ENCODE measurements at regions not wholly inside any gene's neighbourhood (a gene's known extent, or its start where the extent isn't known, plus 50 kb on each side); places are given as distances from the start of the nearest gene placed in this dataset.

DNA sequence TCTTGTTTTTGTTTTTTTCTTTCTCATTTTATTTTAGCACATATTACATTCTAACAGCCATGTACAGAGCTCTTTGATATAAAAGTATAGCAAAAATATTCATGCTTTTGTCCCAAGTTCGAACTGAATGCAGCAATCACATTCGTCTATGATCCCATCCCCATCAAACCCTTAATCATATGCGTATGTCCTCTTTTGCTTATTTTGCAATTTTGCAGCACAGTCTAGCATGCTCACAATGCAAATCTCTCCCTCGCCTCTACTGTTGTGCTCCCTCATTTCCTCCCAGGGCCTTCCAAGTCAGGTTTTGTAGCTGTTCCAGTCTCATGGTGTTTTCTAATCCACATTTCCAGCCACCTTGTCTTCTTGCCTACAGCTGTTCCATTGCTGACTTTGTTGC, 144.6 kb upstream of the VEPH1 start:
- WGBS, 2 donors, result 85 to 93% methylated on average over 4 of the region's 4 CpGs

DNA sequence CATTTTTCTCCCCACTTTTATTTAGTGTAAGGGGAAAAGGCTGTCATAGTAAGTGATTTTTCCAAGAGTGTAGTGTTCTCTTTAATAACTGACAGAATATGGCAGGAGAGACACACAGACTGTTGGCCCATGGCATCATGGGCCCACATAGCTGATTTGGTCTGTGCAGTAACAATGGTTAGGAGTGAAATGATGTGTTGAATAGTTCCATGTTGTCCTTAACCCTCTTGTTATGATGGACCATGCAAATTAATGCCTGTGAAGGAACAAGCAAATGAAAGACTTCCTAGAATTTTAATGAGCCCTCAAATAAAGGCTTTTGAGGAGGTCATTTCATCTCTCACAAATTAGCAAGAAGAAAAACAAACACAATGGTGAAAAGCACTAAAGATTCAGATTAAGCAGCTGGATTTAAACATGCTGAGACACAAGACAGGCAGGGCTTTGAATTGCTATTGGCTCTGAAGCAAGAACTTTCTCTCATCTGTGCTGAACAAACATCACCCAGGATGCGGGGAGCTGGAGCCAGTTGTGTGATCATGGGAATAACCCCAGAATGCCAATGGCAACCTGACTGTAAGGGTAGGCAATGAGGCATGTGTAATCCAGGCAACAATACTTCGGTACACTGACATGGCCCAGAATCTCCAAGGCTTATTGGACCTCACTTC, 136.7 kb upstream of the VEPH1 start:
- Histone ChIP-seq H3K9me3 (no peaks in the 10 kb centered on the region), H3K4me3 (no peak overlapping the region), H3K36me3 (no peaks in the 10 kb centered on the region), H3K4me1 (no peaks in the 10 kb centered on the region), H3K27ac (no peak overlapping the region), H3K27me3 (no peaks in the 10 kb centered on the region)
- WGBS, 2 donors, result 75 to 84% methylated on average over 2 of the region's 2 CpGs
- intact Hi-C loops (cut with DNase I), result no loop called here
- no peak for DNase-seq
- TF ChIP-seq POLR2A (IDR thresholded peaks at IDR 0.05) (no peak), POLR2AphosphoS5 (IDR thresholded peaks at IDR 0.05) (no peak), EP300 (IDR thresholded peaks at IDR 0.05) (no peak)

More for the DNA sequence above, 144.6 kb upstream of the VEPH1 start:
- Histone ChIP-seq H3K27me3 (no peaks in the 10 kb centered on the region), H3K4me1 (no peaks in the 10 kb centered on the region), H3K9me3 (no peaks in the 10 kb centered on the region), H3K4me3 (no peak overlapping the region), H3K27ac (no peak overlapping the region), H3K36me3 (no peaks in the 10 kb centered on the region)
- no peak for DNase-seq
- no peak for TF ChIP-seq EP300 (IDR thresholded peaks at IDR 0.05)
- TF ChIP-seq POLR2AphosphoS5 (IDR thresholded peaks at IDR 0.05), result no peak
- TF ChIP-seq, protein P1, sequence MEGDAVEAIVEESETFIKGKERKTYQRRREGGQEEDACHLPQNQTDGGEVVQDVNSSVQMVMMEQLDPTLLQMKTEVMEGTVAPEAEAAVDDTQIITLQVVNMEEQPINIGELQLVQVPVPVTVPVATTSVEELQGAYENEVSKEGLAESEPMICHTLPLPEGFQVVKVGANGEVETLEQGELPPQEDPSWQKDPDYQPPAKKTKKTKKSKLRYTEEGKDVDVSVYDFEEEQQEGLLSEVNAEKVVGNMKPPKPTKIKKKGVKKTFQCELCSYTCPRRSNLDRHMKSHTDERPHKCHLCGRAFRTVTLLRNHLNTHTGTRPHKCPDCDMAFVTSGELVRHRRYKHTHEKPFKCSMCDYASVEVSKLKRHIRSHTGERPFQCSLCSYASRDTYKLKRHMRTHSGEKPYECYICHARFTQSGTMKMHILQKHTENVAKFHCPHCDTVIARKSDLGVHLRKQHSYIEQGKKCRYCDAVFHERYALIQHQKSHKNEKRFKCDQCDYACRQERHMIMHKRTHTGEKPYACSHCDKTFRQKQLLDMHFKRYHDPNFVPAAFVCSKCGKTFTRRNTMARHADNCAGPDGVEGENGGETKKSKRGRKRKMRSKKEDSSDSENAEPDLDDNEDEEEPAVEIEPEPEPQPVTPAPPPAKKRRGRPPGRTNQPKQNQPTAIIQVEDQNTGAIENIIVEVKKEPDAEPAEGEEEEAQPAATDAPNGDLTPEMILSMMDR (IDR thresholded peaks at IDR 0.05), result no peak
- TF ChIP-seq POLR2A (IDR thresholded peaks at IDR 0.05), result no peak
- intact Hi-C loops (cut with DNase I), result no loop called here

DNA sequence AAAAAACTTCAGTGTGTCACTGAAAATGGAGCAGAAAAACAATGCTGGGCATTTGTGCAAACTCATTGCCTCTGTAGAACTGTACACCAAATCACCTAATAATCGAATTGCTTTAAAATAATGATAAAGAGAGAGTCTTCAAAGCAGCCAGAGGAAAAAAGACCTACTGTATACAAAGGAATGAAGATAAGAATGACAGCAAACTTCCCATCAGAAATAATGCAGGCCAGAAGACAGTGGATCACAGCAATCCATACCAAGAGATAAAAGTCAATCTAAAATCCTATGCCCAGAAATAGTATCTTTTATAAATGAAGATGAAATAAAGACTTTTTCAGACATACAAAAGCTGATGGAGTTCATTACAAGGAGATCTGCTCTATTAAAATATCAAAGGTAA, 134.7 kb upstream of the VEPH1 start:
- no peaks in the 10 kb centered on the region for H3K36me3 ChIP-seq
- intact Hi-C loops (cut with DNase I), result no loop called here
- TF ChIP-seq, protein P1 (IDR thresholded peaks at IDR 0.05), result no peak
- TF ChIP-seq POLR2AphosphoS5 (IDR thresholded peaks at IDR 0.05) (no peak), EP300 (IDR thresholded peaks at IDR 0.05) (no peak), POLR2A (IDR thresholded peaks at IDR 0.05) (no peak)

DNA sequence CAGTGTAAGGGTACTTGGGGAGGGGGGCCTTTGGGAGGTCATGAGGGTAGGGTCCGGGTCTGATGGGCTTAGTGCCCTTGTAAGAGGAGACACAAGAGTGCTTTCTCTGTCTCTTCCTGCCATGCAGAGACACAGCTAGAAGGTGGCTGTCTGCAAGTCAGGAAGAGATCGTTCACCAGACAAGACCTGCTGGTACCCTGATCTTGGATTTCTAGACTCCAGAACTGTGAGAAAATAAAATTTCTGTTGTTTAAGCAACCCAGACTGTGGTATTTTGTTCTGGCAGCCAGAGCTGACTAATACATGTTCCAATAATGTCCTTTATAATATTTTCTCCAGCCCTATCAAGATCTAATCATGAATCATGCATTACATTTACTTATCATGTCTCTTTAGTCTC, 130.0 kb upstream of the VEPH1 start:
- DNase-seq, result no peak
- H3K9me3 ChIP-seq, result no peaks in the 10 kb centered on the region
- H3K27me3 ChIP-seq, result peaks cover 0 to 11% (median 0%) of the 10 kb centered on the region in 3 donors
- no peaks in the 10 kb centered on the region for H3K4me1 ChIP-seq
- 67 to 79% methylated on average over 2 of the region's 2 CpGs for WGBS, 2 donors
- intact Hi-C loops (cut with DNase I), result no loop called here
- no peaks in the 10 kb centered on the region for H3K36me3 ChIP-seq
- H3K4me3 ChIP-seq, result no peak overlapping the region
- no peak overlapping the region for H3K27ac ChIP-seq
- TF ChIP-seq, protein P1 (IDR thresholded peaks at IDR 0.05), result no peak
- TF ChIP-seq POLR2A (IDR thresholded peaks at IDR 0.05), result no peak
- TF ChIP-seq EP300 (IDR thresholded peaks at IDR 0.05), result no peak
- TF ChIP-seq POLR2AphosphoS5 (IDR thresholded peaks at IDR 0.05), result no peak

More for the DNA sequence above, 134.7 kb upstream of the VEPH1 start:
- Histone ChIP-seq H3K4me1 (no peaks in the 10 kb centered on the region), H3K4me3 (no peak overlapping the region), H3K9me3 (no peaks in the 10 kb centered on the region), H3K27me3 (no peaks in the 10 kb centered on the region), H3K27ac (no peak overlapping the region)
- no peak for DNase-seq
- 24 to 33% methylated on average over 1 of the region's 1 CpG for WGBS, 2 donors

DNA sequence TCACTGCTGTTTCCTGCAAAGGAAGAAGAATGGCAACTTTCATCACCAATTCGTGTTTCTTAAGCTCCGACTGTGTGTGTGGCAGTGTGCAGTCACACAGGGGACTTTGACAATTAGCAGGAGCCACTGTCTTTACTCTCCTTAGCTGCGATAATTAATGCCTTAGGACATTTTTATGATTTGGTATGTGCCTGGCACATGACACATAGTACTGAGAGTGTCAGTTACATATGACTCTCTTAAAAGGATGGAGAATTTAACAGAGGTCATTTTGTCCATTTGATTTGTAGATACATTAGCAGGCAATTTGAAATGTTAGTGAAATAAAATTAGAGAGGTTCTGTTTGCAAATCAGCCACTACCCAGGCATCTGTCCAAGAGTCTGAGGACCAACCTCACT, 128.9 kb upstream of the VEPH1 start:
- 58 to 63% methylated on average over 3 of the region's 3 CpGs for WGBS, 2 donors
- intact Hi-C loops (cut with DNase I), result no loop called here
- H3K36me3 ChIP-seq, result no peaks in the 10 kb centered on the region
- H3K4me3 ChIP-seq, result no peak overlapping the region
- DNase-seq, result no peak
- no peak overlapping the region for H3K27ac ChIP-seq
- H3K27me3 ChIP-seq, result peaks cover 0 to 11% (median 0%) of the 10 kb centered on the region in 3 donors
- no peaks in the 10 kb centered on the region for H3K4me1 ChIP-seq
- TF ChIP-seq, protein P1 (IDR thresholded peaks at IDR 0.05), result no peak
- TF ChIP-seq POLR2AphosphoS5 (IDR thresholded peaks at IDR 0.05), result no peak
- no peak for TF ChIP-seq EP300 (IDR thresholded peaks at IDR 0.05)
- no peak for TF ChIP-seq POLR2A (IDR thresholded peaks at IDR 0.05)
- no peaks in the 10 kb centered on the region for H3K9me3 ChIP-seq

All from sigmoid colon (tissue), 6 donors.